ENCODE measurements at regions not wholly inside any gene's neighbourhood (a gene's known extent, or its start where the extent isn't known, plus 50 kb on each side); places are given as distances from the start of the nearest gene placed in this dataset.
"Not testable (repeated sequence)": the region's sequence is repeated elsewhere in the genome, so short reads cannot be mapped to it uniquely, and the experiment has no call there.

DNA sequence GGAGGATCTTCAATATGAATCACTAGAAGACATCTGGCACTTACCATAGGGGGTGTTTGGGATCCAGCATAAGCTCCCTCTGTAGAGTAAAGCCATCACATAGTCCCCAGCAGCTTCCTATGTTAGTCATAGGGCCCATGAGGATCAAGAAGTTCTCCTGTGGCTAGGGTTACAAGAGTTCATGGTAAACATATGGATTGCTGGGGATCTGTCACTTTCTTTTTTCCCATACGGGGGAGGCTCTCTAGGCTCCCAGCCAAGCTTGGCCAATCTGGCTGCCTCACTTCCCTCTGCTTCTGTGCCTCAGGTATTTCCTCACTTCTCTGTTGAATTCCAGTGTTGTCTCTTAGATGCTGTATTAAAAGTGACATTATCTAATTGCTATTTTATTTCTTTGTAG, 597.9 kb downstream of the PDCD6IP start:
- DNase-seq, result peak; percentile 93

GRCh38 chr3:34396956-34397355, 598.5 kb downstream of the PDCD6IP start:
- no peak for DNase-seq

- DNase-seq, result no peak
Measured at GRCh38 chr3:34399401-34399800, 601.0 kb downstream of the PDCD6IP start.

- no peak for DNase-seq
Measured at GRCh38 chr3:34405159-34405558, 606.7 kb downstream of the PDCD6IP start.

GRCh38 chr3:34407281-34407680, 608.9 kb downstream of the PDCD6IP start:
- DNase-seq, result no peak

DNA sequence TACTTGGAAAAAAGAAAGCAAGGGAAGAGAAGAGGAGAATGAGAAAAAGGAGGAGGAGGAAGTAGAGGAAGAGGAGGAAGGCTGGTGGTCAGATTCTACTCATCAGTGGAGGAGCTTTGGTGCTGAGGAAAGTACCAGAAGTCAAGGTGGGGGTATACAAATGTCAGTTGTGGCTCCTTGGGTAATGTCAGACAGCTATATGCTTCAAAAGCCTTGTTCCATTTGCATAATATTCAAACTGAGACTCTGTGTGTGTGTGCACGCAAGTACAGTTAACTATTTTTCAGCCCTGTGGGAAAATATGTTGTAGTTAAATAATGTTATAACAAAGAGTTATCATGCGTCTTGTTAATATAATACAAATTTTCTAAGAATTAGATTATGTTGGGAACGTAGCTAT, 609.7 kb downstream of the PDCD6IP start:
- no peak for DNase-seq

DNA sequence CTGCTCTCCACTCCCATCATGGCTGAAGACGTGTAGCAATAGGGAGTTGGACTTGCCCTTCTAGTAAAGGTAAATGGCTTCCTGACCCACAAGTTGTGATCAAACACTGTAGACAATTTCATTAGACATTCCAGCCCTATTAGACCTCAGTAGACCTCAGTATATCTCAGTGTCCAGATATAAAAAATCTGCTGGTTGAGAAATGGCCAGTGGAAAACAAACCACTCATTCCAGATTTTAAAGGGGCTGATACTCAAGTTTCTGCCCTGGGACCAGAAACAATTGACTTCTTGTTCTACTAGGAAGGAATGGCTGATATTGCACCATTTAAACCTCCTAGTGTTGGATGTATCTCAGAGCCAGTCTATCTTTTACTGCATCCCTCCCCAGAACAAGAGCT, 613.2 kb downstream of the PDCD6IP start:
- no peak for DNase-seq

- DNase-seq, result no peak
Measured at GRCh38 chr3:34419801-34420200, 621.4 kb downstream of the PDCD6IP start.

DNA sequence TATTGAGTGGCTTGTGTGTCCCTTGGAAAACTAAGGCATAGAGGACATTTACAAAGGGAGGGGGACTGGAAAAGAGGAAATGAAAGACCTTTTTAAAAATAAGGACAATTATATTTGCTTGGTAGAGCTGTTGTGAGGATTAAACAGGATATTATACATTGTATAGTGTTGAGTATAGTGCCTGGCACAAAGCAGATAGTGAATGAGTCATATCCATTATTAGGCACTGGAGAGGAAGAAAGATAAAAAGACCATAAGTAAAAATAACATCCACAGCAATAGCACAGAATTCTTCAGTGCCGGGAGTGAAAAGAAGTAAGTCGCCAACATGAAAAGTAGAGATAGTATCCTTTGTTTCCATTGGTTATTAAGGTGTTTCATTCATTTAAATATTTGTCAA, 623.3 kb downstream of the PDCD6IP start:
- no peak for DNase-seq

DNA sequence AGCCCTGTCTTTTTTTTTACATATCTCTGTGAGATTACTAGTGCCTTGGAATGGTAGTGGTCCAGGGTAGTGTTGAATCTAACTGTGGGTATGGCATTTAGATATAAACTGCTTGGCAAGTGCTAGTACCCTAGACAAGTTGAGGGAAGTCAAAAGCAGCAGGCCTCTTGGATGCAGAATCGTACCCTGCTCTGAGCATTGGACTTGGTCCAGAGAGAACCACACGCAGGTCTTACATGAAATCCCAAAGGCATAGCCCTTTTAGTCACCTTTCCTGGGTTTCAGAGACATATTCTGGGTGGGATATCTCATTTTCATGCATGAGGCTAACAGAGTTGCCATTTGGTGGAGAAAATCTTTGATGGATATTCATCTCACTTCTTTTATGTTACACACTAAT, 641.4 kb downstream of the PDCD6IP start:
- DNase-seq, result no peak

DNA sequence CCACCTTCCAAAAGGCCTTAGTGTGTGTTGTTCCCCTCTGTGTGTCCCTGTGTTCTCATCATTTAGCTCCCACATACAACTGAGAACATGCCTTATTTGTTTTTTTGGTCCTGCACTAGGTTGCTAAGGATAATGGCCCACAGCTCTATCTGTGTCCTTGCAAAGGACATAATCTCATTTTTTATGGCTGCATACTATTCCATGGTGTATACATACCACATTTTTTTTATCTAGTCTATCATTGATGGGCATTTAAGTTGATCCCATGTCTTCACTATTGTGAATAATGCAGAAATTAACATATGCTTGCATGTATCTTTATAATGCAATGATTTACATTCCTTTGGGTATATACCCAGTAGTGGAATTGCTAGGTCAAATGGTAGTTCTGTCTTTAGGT, 645.7 kb downstream of the PDCD6IP start:
- DNase-seq, result no peak

- DNase-seq, result no peak
Measured at GRCh38 chr3:34449305-34449704, 650.9 kb downstream of the PDCD6IP start.

GRCh38 chr3:34463414-34463813, 665.0 kb downstream of the PDCD6IP start:
- DNase-seq, result no peak

DNA sequence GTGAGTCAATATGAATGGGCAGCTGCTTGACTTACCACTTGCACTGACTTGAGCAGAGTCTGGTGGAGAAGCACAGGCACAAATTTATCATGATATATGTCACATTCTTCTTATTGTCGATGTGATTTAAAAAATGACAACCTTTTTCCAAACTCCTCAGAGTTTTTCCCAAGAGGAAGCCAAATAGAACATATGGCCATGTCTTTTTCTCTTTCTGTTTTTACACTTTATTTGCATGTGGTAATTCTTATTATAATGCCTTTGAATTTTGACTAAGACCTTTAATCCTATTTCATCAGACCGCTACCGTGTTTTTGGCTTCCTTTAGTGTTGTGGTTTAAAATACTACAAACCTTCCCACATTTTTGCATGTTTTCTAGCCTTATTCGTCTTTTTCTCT, 666.2 kb downstream of the PDCD6IP start:
- DNase-seq, result no peak

DNA sequence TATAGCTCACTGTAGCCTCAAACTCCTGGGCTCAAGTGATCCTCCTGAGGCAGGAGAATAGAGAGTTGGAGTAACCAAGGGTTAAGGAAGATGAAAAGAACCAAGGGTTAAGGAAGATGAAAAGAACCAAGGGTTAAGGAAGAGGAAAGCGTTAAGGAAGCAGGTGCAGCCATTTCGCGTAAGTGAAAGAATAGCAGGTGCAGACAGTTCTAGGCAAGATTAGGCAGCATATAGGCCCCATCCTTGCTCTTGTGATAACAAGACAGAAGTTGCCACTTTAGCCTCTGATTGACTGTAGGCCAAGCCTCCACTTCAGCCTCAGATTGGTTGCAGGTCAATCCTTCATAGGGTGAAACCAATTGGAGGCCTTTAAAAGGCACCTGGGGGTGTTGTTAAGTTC, 677.4 kb downstream of the PDCD6IP start:
- DNase-seq, result no peak

DNA sequence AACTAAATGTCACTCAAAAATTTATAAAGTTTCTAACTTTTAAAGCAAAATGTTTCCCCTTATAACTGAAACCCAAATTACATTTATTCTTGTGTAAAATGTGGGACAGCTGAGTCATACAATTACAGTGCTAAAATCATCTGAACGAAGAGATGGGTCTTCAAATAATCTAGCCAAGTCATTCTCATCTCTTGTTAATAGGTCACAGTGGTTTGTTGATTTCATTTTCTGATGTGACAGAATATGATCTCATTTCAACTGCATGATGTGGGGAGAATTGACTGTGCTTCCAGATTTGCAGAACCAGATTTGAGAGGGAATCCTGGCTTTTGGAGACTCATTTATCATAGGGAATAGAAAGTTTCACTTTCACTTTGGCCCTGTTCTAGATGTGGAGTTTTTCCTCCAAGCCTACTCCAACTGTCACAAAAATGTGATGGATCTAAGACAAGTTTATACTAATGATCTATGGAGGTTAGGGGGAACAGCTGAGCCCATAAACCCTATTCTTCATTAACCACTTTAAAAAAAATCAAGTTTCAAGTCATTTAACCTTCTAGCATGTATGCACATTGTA, 685.0 kb downstream of the PDCD6IP start:
- no peak for DNase-seq

GRCh38 chr3:34504366-34504765, 705.9 kb downstream of the PDCD6IP start:
- DNase-seq, result no peak

DNA sequence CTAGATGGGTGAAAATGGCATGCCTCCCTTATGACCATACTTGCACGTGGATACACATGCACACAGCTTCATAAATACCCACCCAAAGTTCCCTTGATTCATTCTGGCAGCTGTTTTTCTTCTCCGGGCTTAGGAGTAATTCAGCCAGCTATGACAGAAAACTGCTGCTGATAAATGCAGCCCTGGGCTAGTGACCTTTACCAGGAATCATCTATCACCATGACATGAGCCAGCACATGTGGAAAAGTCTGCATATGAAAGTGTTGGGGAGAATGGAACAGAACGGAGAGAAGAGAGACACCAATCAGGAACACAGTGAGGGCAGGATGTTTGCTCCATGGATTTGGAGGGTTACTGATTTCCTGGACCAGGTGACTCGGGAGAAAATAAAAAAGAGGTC, 706.3 kb downstream of the PDCD6IP start:
- DNase-seq, result no peak

GRCh38 chr3:34508732-34509131, 710.3 kb downstream of the PDCD6IP start:
- no peak for DNase-seq

DNA sequence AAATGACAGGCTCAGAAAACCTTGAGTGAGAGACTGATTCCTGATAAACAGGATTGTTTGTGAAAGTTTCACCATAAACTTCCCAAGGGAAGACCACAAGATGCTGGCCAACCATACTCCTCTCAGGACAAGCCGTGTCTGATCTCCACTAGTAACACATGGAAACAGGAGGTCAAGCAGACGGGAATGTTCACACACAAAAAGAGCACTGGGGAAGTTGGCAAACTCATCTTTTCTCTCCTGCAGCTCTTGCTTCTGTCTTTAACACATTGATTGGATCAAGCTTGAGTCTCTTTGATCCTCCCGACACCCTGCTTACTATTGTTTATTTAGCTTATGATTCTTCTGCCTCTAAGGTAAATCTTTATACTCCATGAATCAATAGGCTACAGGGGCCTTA, 713.5 kb downstream of the PDCD6IP start:
- no peak for DNase-seq

- not testable (repeated sequence) for DNase-seq
Measured at GRCh38 chr3:34519008-34519407, 720.6 kb downstream of the PDCD6IP start.

GRCh38 chr3:34531156-34531555, 732.7 kb downstream of the PDCD6IP start:
- DNase-seq, result no peak

- DNase-seq, result no peak
Measured at GRCh38 chr3:34533451-34533850, 735.0 kb downstream of the PDCD6IP start.

DNA sequence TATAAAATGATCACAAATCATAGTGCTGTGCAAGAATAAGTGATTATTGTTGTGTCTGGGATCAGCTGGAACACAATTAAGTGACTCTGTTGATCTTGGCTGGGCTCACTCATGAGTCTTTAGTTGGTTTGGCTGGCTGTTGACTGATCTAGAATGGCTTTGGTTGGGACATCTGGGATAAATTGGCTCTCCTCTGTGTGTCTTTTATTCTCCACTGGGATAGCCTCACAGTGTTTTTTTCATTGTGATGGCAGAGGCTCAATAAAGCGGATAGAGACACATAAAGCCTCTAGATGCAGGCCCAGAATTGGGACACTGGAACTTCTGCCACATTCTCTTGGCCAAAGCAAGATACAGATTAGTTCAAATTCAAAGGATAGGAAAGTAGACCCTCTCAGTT, 735.6 kb downstream of the PDCD6IP start:
- DNase-seq, result no peak

DNA sequence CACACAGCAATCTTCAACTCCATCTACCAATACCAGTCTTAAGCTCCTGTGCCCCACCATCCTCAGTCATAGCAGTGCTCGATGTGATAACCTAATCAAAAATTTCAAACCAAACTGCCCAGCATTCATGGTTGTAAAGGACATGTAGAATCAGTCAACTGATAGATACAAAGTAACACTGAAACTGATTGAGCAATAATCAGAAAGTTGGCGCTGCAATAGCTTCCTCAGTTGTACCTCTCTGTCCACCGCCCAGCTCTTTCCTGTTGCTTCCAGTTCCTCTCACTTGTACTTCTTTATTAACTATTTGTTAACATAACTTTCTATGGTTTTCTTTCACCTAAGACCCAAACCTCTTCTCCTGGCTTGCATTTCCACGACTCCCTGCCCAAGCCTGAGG, 745.7 kb downstream of the PDCD6IP start:
- no peak for DNase-seq

Measured in NCI-H2171 treated with DMSO at 0.1 percent for 48 hours (cell line).